ENCODE measurements at regions not wholly inside any gene's neighbourhood (a gene's known extent, or its start where the extent isn't known, plus 50 kb on each side); places are given as distances from the start of the nearest gene placed in this dataset.

DNA sequence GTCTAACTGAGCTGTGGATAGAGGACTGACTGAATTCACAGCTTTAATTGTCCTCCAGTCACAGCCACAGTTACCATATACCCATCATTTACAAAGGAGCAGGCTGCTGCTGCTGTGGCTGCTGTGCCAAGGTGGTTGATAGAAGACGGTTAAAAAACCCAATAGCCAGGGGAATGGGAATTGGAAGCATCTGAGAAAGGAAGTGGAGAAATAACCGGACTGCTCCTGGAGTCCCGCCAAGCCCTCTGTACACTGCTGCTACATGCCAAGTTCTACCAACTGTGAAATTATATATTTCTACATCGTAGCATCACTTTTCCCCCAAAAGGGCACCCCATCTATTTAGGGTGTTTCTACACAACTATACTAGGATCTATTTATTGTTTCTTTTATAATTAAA, 279.7 kb upstream of the ARX start (continued):
- TF ChIP-seq MEIS2 (CRISPR knock-in tag; IDR thresholded peaks at IDR 0.05), result no peak
- no peak for TF ChIP-seq JUNB (CRISPR knock-in tag; IDR thresholded peaks at IDR 0.05; ENCODE audit: borderline replicate concordance)
- no peak for TF ChIP-seq ZNF441 (CRISPR knock-in tag; IDR thresholded peaks at IDR 0.05; ENCODE audit: borderline replicate concordance)
- TF ChIP-seq ZBTB1 (CRISPR knock-in tag; IDR thresholded peaks at IDR 0.05; ENCODE audit: borderline replicate concordance), result no peak
- TF ChIP-seq ZNF879 (CRISPR knock-in tag; IDR thresholded peaks at IDR 0.05), result no peak
- TF ChIP-seq GABPB1 (CRISPR knock-in tag; IDR thresholded peaks at IDR 0.05), result no peak

DNA sequence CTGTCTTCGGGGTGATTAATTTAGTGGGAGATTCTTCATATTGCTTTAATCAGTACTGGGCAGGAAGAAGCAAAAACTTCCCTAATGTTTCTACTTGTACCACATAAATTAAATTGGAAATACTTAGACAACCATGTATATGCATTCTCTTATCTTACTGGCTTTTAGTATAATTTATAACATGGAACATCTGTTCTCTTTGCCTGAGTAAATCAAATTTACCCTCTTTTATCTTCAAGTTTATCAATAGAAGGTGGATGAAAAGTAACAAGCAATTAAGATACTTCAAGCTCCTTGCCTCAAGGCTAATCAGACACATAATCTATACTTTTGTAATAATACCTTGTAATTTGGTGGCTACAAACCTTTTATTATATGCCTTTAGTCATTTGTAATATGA, 274.4 kb upstream of the ARX start:
- Histone ChIP-seq H3K4me1 (ENCODE audit: insufficient read depth, low read length) (no peaks in the 10 kb centered on the region), H3K9me3 (ENCODE audit: low read length) (no peaks in the 10 kb centered on the region), H3K27ac (ENCODE audit: extremely low read length, insufficient read depth, low read length) (no peak overlapping the region), H3K9ac (ENCODE audit: insufficient read depth, low read depth, low read length) (no peak overlapping the region), H3K4me3 (replicated peaks in 1 of 3; ENCODE audit: insufficient read depth in 1 of 3, low read depth in 2 of 3, low read length in 3 of 3) (no peak overlapping the region), H4K20me1 (ENCODE audit: insufficient read depth, low read length) (no peaks in the 10 kb centered on the region), H3K4me2 (ENCODE audit: low read depth, low read length) (no peak overlapping the region), H3K79me2 (ENCODE audit: insufficient read depth, low read length) (no peaks in the 10 kb centered on the region), H2AFZ (ENCODE audit: low read length) (no peak overlapping the region), H3K27me3 (ENCODE audit: control insufficient read depth in 1 of 2, insufficient read depth in 2 of 2, low read length in 2 of 2) (no peaks in the 10 kb centered on the region), H3K36me3 (replicated peaks in 1 of 2; ENCODE audit: control insufficient read depth in 1 of 2, insufficient read depth in 2 of 2, low read length in 2 of 2) (no peaks in the 10 kb centered on the region)
- ATAC-seq, result no peak
- 0% methylated on average over 1 of the region's 1 CpG for WGBS (ENCODE audit: low lambda C conversion rate)
- no peak for TF ChIP-seq ARNT2 (CRISPR knock-in tag; IDR thresholded peaks at IDR 0.05; ENCODE audit: low read depth)
- TF ChIP-seq PCBP1 (IDR thresholded peaks at IDR 0.05; ENCODE audit: borderline replicate concordance, low read depth, low read length), result no peak
- TF ChIP-seq ADNP (CRISPR knock-in tag; IDR thresholded peaks at IDR 0.05), result no peak
- TF ChIP-seq, protein P1, sequence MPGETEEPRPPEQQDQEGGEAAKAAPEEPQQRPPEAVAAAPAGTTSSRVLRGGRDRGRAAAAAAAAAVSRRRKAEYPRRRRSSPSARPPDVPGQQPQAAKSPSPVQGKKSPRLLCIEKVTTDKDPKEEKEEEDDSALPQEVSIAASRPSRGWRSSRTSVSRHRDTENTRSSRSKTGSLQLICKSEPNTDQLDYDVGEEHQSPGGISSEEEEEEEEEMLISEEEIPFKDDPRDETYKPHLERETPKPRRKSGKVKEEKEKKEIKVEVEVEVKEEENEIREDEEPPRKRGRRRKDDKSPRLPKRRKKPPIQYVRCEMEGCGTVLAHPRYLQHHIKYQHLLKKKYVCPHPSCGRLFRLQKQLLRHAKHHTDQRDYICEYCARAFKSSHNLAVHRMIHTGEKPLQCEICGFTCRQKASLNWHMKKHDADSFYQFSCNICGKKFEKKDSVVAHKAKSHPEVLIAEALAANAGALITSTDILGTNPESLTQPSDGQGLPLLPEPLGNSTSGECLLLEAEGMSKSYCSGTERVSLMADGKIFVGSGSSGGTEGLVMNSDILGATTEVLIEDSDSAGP (CRISPR knock-in tag; IDR thresholded peaks at IDR 0.05; ENCODE audit: borderline replicate concordance), result no peak
- no peak for TF ChIP-seq YEATS2 (CRISPR knock-in tag; IDR thresholded peaks at IDR 0.05; ENCODE audit: borderline replicate concordance)
- no peak for TF ChIP-seq ZNF543 (CRISPR knock-in tag; IDR thresholded peaks at IDR 0.05)
- TF ChIP-seq RAD51 (IDR thresholded peaks at IDR 0.05; ENCODE audit: borderline replicate concordance), result no peak
- no peak for TF ChIP-seq NR2F2 (IDR thresholded peaks at IDR 0.05; ENCODE audit: borderline replicate concordance, low read depth)
- CTCF ChIA-PET (ENCODE audit: low intra/inter-chr PET ratio, low total read pairs), result no interaction called here
- in situ Hi-C loops (cut with HindIII; ENCODE audit: extremely low pct_ligation_motif_present, low pct_unique_long_range_greater_than_20kb), result no loop called here
- intact Hi-C loops (cut with micrococcal nuclease; ENCODE audit: unreplicated experiment), result no loop called here
- no TSS peak for BruUV-seq (replicated peaks)
- POLR2A ChIA-PET, result no interaction called here
- no peak for DNase-seq (ENCODE audit: low spot score)
- FAIRE-seq, result no peak

Measured in HepG2 (cell line).